Head of caudate nucleus (tissue), 42 donors: ENCODE measurements at regions not wholly inside any gene's neighbourhood (a gene's known extent, or its start where the extent isn't known, plus 50 kb on each side); places are given as distances from the start of the nearest gene placed in this dataset.

Source experiments
- DNase-seq, 42 donors: peaks; one replicate each; pipeline versions ENCODE4 v3.0.0 to v3.0.0-alpha.2; 2020 to 2021; ENCODE audit warnings: mixed read lengths in 7 of 42
- intact Hi-C: fragments of 100-400 bp; cut with DNase I; formaldehyde crosslinking; loops from one replicate; pipeline ENCODE4 v1.15.0; 2022

GRCh38 chr4:181528570-181529184 lies 714.5 kb upstream of the TENM3 start:
- DNase-seq, result peak; percentile 70 to 93 (median 86)
- intact Hi-C loops, result loop anchor here (2.0 kb wide), 1 partner anchor 386 kb away; no protein-coding TSS in a partner anchor

- no peak for DNase-seq
- intact Hi-C loops, result loop anchor here (2.0 kb wide), 1 partner anchor 387 kb away; no protein-coding TSS in a partner anchor
Measured at GRCh38 chr4:181529537-181529936, 713.7 kb upstream of the TENM3 start.

- intact Hi-C loops, result no loop called here
- DNase-seq, result no peak
Measured at GRCh38 chr4:181536196-181536746, 706.9 kb upstream of the TENM3 start.

- intact Hi-C loops, result no loop called here
- no peak for DNase-seq
Measured at GRCh38 chr4:181536811-181537434, 706.3 kb upstream of the TENM3 start.

GRCh38 chr4:181538431-181538830 lies 704.8 kb upstream of the TENM3 start:
- no peak for DNase-seq

GRCh38 chr4:181541396-181541795 lies 701.8 kb upstream of the TENM3 start:
- intact Hi-C loops, result no loop called here
- DNase-seq, result no peak

More at GRCh38 chr4:181538431-181538830, 704.8 kb upstream of the TENM3 start:
- intact Hi-C loops, result no loop called here

- DNase-seq, result no peak
- intact Hi-C loops, result no loop called here
Measured at GRCh38 chr4:181548873-181549575, 694.2 kb upstream of the TENM3 start.

GRCh38 chr4:181549576-181550188 lies 693.5 kb upstream of the TENM3 start:
- intact Hi-C loops, result no loop called here
- DNase-seq, result no peak

- no peak for DNase-seq
- intact Hi-C loops, result no loop called here
Measured at GRCh38 chr4:181550381-181550780, 692.8 kb upstream of the TENM3 start.

- DNase-seq, result no peak
- intact Hi-C loops, result no loop called here
Measured at GRCh38 chr4:181559637-181560036, 683.6 kb upstream of the TENM3 start.

- intact Hi-C loops, result no loop called here
- DNase-seq, result no peak
Measured at GRCh38 chr4:181562399-181562798, 680.8 kb upstream of the TENM3 start.

GRCh38 chr4:181564625-181565024 lies 678.6 kb upstream of the TENM3 start:
- no peak for DNase-seq
- intact Hi-C loops, result no loop called here

- intact Hi-C loops, result no loop called here
Measured at GRCh38 chr4:181566490-181566889, 676.7 kb upstream of the TENM3 start.

GRCh38 chr4:181569553-181569952 lies 673.6 kb upstream of the TENM3 start:
- intact Hi-C loops, result no loop called here
- peak in 1 of 42 donors; percentile 22 for DNase-seq

More at GRCh38 chr4:181566490-181566889, 676.7 kb upstream of the TENM3 start:
- DNase-seq, result no peak

- DNase-seq, result no peak
- intact Hi-C loops, result no loop called here
Measured at GRCh38 chr4:181578911-181579310, 664.3 kb upstream of the TENM3 start.

GRCh38 chr4:181579486-181579885 lies 663.7 kb upstream of the TENM3 start:
- intact Hi-C loops, result no loop called here
- no peak for DNase-seq

GRCh38 chr4:181581983-181582382 lies 661.2 kb upstream of the TENM3 start:
- intact Hi-C loops, result no loop called here
- no peak for DNase-seq

GRCh38 chr4:181582595-181582994 lies 660.6 kb upstream of the TENM3 start:
- DNase-seq, result no peak
- intact Hi-C loops, result no loop called here

- DNase-seq, result no peak
- intact Hi-C loops, result no loop called here
Measured at GRCh38 chr4:181588733-181589302, 654.4 kb upstream of the TENM3 start.
